Stimulated activated naive CD8-positive, alpha-beta T cell treated with anti-CD3 and anti-CD28 coated beads, Interleukin-15, Interleukin-2, amounts not matched to agents 100 U/mL and 50 U/mL, for 24 hours (primary cell): ENCODE measurements at regions not wholly inside any gene's neighbourhood (a gene's known extent, or its start where the extent isn't known, plus 50 kb on each side); places are given as distances from the start of the nearest gene placed in this dataset.
"Not testable (repeated sequence)": the region's sequence is repeated elsewhere in the genome, so short reads cannot be mapped to it uniquely, and the experiment has no call there.

Experiments
- ATAC-seq: fragments of 150-1000 bp; cut with Tn5 transposase; one replicate; pipeline ENCODE4 v1.10.0; 2021
- DNase-seq: peaks from one replicate; pipeline ENCODE4 v3.0.0; 2021

- ATAC-seq (no peak), DNase-seq (no peak)
Observed at GRCh38 chr6:12348530-12349511, 58.7 kb downstream of the EDN1 start.

GRCh38 chr6:12350644-12351170 is 60.5 kb downstream of the EDN1 start:
- ATAC-seq (no peak), DNase-seq (no peak)

- DNase-seq (no peak), ATAC-seq (no peak)
Observed at GRCh38 chr6:12351672-12352071, 61.5 kb downstream of the EDN1 start.

GRCh38 chr6:12353731-12354130 is 63.6 kb downstream of the EDN1 start:
- ATAC-seq, result no peak
- no peak for DNase-seq

- DNase-seq (no peak), ATAC-seq (no peak)
Observed at GRCh38 chr6:12354499-12354898, 64.3 kb downstream of the EDN1 start.

- no peak for DNase-seq
- ATAC-seq, result no peak
Observed at GRCh38 chr6:12355354-12355753, 65.2 kb downstream of the EDN1 start.

GRCh38 chr6:12356431-12356830 is 66.3 kb downstream of the EDN1 start:
- no peak for DNase-seq
- no peak for ATAC-seq

GRCh38 chr6:12356983-12357972 is 67.1 kb downstream of the EDN1 start:
- ATAC-seq (no peak), DNase-seq (no peak)

GRCh38 chr6:12359036-12359435 is 68.9 kb downstream of the EDN1 start:
- ATAC-seq (no peak), DNase-seq (no peak)

GRCh38 chr6:12361042-12361765 is 71.0 kb downstream of the EDN1 start:
- no peak for DNase-seq
- no peak for ATAC-seq

- ATAC-seq, DNase-seq: not testable (repeated sequence)
Observed at GRCh38 chr6:12363277-12363650, 73.1 kb downstream of the EDN1 start.

- peak; percentile 23 for ATAC-seq
- no peak for DNase-seq
Observed at GRCh38 chr6:12363651-12364381, 73.7 kb downstream of the EDN1 start.

- DNase-seq (no peak), ATAC-seq (no peak)
Observed at GRCh38 chr6:12364621-12365020, 74.5 kb downstream of the EDN1 start.

GRCh38 chr6:12366731-12367130 is 76.6 kb downstream of the EDN1 start:
- ATAC-seq, result no peak

GRCh38 chr6:12367412-12367811 is 77.3 kb downstream of the EDN1 start:
- ATAC-seq, result no peak
- DNase-seq, result no peak

More at GRCh38 chr6:12366731-12367130, 76.6 kb downstream of the EDN1 start:
- no peak for DNase-seq

- DNase-seq (no peak), ATAC-seq (no peak)
Observed at GRCh38 chr6:12369355-12369754, 79.2 kb downstream of the EDN1 start.

GRCh38 chr6:12369781-12370262 is 79.7 kb downstream of the EDN1 start:
- no peak for DNase-seq
- no peak for ATAC-seq

GRCh38 chr6:12371151-12371550 is 81.0 kb downstream of the EDN1 start:
- DNase-seq (no peak), ATAC-seq (no peak)

GRCh38 chr6:12371641-12372146 is 81.5 kb downstream of the EDN1 start:
- no peak for ATAC-seq
- no peak for DNase-seq

GRCh38 chr6:12379181-12379580 is 89.0 kb downstream of the EDN1 start:
- ATAC-seq, result no peak
- DNase-seq, result no peak

GRCh38 chr6:12381587-12381986 is 91.4 kb downstream of the EDN1 start:
- ATAC-seq (no peak), DNase-seq (no peak)
